NCI-H526 (cell line): ENCODE measurements at regions not wholly inside any gene's neighbourhood (a gene's known extent, or its start where the extent isn't known, plus 50 kb on each side); places are given as distances from the start of the nearest gene placed in this dataset.

Experiments
- DNase-seq, 2 experiments: peaks; one replicate each; lab custom pipeline; 2025; lab: John Stamatoyannopoulos, UW

DNA sequence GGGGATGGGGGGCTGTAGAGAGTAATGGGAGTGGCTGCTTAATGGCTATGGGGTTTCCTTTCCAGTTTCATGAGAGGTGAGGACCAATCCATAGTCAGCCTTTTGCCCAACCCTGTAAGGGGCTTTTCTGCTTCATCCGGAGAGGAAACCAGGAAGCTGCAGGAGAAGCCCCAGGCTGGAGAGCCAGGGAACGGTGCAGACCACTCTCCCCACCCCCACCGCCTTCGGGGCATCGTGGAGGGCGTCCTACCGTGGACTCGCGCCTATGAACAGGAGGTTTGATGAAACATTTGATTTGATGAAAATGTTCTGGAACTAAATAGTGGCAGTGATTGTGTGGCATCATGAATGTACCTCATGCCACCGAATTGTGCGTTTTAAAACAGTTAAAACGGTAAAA is 204.3 kb upstream of the DIO3 start:
- DNase-seq: no peak

DNA sequence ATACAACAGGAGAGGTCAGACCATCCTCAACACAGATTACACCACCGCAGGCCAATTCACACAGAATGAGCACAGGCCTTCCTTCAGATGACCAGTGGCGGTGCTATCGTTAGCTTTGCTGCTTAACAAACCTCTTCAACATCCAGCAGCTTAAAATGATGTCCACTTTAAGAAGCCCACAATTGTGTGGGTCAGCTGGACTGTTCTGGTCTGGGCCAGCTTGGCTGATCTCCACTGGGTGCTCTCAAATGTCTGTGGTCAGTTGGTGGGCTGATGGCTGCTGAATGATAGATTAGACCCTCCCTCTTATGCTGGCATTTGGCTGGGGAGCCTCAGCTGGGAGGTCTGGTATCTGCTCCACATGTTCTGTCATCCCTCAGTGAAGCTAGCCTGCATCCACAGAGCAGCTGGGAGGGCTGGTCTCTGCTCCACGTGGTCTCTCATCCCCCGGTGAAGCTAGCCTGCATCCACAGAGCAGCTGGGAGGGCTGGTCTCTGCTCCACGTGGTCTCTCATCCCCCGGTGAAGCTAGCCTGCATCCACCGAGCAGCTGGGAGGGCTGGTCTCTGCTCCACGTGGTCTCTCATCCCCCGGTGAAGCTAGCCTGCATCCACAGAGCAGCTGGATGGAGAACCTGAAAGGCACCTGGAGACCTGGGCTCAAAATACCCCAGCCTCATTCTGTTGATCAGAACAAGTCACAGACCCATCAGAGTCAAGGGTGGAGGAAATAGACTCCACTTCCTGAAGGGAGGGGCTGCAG is 203.6 kb upstream of the DIO3 start:
- no peak for DNase-seq

DNA sequence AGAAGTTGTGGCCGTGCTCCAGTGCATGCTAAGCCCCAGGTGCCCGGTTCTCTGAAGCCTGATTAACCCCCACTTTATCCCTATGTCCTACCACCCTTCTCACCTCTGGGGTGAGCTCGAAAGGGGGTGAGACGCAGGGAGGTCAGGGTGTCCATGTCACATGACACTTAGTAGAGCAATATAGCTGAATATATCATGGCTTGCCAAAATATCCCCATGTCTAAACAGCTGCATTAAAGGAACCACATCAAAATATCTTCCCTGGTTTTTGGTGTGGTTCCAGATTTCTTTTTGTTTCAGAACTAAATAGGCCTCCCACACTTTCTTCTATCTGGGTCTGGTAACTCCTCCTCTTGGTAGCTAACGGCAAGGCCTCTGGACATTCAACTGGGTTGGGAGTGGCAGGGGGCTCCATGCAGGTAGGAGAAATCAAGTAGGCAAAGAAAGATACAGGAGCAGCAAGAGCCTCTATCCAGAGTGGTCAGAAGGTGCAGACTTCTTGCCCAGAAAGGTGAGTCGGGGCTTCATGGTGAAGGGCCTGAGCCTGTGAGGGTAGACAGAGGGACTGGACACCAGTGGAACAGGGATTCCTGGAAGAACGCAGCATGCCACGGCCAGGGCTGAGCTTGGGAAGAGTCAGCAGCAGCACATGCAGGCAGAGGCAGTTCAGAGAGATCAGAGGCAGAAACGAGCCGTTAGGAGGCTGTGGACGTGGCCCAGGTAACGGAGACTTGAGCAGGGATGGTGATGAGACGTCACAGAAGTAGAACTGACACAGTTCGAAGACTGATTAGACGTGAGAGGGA is 202.8 kb upstream of the DIO3 start:
- DNase-seq: no peak

DNA sequence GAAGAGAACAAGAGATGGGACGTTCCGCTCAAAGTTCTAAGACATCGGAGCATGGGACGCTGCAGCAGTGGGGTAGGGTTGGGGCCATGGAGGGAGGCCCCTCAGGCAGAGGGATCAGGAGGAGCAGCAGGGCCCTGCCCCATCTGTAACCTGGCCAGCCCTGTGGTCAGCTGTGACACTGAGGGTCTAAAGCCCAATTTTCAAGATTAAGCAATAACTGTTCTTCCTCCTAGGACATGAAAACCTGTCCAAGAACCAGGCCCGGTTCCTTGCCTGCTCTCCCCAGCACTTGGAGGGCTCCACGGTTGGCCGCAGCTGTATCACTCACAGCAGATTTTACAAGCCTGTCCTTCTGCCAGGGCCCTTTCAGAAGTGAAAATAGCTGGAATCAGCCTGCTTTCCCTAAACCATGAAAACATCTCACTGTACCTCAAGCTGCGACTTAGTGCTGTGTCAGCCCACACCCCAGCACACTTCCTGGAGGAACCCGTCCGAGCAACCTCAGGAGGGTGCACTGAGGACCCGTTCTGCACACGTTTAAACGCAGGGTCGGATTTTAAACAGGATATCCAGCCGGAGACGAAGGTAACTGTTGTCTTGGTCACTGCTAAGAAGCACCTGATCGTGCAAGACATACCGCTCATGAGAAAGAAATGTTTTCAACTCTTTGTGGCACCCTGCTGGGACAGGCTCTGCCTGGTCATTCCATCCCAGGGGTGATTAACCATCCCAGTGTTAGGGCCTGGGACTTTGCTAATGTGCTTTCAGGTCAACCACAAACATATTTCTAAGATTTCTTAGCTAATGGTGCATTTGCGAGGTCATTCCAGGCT is 201.9 kb upstream of the DIO3 start:
- no peak for DNase-seq

DNA sequence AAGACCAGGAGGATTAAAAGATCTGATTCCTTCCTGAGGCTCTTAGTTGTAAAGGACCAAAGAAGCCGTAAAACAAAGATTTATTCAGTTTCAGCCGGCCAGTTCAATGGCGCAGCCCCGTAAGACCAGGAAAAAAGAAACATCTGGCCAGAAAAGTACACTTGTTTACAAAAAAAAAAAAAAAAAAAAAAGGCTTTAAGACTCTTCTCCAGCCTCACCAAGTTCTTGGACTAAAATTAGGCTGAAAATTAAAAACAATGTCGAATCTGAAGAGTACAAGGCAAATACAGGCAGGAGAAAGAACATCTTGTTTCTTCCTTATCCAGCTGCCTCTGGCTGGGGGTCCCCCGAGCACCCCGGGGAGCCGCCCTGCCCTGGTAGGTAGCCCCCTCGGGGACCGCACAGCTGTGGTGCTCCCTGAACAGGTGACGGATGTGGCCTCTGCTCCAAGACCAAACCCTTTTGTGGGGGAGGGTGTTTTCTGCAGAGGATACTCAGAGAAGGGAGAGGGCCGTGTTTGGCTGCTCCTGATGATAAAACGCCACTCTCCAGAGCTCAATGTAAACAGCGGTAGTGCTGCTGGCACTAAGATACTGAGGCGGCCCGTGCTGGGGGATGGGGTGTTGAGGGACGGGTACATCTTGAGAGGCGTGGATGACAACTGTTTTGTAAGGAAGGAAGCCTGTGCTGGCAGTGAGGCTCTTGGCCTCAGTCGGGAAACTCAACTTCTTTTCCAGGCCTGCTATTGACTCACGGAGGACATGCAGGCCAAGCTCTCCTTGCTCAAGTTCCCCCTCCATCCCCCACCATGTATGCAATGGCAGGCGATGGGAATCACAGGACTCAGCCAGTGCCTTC is 201.0 kb upstream of the DIO3 start:
- DNase-seq: no peak

DNA sequence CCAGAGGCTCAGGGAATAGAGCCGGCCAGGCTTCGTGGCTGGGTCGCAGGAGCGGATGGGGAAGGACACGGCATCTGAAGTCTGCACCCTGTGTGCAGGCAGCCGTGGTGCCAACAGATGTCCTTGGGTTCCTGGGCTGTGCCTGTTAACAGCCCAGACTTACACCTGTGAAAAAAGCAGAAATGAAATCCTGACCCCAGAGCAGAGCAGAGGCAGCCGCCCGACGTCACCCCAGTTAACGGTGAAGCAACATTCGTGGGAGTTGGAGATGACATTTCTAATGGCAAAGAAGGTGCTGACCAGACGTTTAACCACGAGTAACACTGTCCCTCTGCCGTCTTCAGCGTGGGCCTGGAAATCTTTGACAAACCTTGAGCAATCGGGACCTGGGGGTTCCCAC is 200.3 kb upstream of the DIO3 start:
- DNase-seq: no peak

DNA sequence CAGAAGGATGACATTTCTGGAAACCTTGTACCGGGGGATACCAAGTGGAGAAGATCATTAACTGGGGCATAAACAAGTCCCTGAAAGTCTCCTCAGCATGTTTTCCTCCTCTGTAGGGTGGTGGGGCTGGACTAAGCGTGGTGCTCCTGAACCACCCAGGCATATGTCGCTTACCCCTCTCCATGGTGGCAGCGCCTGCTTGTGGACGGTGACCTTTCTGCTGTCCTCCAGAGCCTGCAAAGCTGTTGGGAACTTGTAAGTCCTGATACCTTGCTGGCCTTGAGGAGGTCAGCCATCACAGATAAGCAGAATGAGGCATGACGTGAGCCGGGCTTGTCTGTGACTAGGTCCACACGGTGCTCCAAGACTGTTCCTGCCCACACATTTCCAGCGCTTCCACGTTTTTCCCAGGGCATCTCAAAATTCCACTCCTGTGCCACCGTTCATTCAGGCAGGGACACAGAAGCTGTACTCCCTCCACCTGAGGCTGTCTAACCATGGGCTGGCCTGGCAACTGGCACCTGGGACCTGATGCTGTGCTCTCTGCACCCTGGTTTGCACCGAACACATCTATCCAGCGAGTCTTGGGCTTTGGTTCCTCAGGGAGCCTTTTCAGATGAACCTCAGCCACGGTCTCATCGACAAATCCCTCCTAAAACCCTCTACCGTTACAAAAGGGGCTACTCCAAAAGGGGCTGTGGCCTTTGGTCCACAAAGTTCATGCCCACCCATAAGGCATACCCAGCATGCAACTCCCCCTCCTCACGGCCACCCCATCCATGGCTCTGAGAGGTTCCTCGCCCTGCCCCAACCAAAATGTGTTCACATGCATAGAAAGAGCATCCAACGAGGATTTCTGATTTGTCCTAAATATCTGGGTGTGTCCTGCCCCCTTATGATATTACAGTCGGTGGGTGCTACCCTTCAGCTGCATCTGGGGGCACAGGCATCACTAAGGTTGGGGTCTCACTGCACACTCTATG is 199.6 kb upstream of the DIO3 start:
- no peak for DNase-seq

DNA sequence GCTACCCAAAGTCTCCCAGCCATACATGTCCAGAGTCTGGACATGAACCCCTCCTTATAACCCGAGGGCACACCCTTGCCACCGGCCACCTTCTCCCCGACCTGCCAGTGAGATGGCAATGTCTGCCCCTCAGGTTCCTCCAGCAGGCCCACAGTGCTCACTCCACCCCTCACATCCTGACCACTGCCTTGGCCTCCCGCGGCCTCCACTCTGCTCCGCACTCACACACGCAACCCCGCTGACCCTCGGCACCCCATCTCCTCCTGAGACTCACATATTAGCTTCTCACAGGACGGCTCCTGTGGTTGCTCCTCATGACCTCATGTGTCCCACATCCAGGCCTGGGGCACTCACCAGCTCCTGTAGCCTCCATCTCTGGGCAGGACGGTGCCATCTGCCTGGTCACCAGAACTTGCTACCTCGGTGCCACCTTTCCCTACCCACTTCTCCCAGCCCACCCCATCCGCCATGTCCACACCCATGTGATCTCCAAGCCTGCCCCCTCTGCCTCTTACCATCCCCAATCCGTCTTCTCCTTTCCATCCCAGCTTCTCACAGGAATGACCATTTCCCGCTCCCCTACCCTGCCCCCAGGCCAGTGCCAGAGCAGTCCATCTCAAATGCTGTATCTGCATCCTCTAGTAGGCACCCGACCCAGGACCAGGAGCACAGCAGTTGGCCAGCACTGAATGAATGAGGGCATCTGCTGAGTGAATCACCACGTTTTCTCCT is 198.6 kb upstream of the DIO3 start:
- no peak for DNase-seq

DNA sequence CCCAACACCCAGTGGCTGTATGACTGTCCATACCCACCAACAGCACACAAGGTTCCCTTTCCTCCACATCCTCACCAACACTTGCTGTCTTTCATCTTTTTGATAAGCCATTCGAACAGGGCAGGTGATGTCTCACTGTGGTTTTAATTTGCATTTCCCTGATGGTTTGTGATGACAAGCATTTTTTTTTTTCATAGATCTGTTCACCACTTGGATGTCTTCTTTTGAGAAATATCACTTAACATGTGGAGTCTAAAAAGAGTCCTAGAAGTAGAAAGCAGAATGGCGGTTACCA is 198.1 kb upstream of the DIO3 start:
- no peak for DNase-seq

DNA sequence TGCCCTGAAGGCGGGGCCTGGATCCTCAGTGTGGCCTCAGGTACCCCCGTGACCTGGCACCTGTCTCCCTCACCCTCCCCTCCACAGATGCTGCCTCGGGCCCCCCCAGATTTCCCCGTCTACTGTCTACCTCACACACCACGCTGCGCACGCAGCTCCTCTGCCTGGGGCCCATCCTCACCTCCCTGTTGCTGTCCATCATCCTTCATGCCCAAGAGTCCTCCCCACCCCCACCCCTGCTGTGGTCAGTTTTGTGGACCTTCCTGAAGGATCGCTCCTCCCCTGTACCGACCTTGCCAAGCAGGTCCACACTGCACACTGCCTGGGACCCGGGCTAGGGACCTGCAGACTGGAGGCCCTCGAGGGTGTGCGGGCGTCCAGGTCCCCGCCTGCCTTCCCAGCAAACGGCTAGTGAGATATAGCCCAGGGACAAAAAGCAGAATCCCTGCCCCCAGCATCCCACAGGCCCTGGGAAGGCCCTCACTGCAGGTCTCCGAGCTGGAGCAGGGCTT is 197.4 kb upstream of the DIO3 start:
- DNase-seq: no peak

DNA sequence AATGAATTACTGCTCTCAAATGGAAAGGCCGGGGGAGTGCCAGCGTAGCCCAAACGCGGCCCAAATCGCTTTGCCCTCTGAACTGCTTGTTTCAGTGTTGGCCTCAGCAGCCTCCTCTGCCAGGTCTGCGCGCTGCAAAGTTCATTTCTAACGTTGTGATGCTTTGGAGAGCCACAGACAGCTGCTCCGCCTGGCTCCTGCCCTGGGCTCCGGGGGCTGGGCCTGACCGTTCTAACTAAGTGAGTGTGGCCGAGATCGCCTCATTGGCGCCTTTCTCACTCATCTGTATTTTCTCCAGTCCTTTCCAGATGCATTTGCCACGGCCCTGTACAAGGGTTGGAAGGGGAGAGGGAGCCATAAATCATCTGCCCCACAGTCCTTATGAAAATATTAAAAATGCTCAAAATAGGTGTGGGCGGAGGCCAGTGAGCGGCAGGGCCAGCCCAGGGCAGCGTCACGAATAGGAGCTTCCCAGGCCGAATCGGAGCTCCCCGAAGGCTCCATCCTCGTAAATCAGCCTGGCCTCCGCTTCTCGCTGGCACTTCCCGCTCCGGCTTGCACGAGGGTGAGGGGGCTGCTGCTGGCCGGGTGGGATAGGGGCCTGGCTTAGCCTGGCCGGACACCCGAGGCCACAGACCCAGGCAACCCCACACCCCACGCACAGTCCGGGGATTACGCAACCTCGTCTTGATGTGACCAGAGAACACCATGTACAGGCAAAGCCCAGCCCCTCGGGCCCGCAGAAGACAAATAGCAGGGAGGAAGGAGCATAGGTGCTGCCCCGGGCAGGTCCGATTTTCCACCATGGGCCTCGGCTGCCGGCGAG is 196.6 kb upstream of the DIO3 start:
- no peak for DNase-seq

DNA sequence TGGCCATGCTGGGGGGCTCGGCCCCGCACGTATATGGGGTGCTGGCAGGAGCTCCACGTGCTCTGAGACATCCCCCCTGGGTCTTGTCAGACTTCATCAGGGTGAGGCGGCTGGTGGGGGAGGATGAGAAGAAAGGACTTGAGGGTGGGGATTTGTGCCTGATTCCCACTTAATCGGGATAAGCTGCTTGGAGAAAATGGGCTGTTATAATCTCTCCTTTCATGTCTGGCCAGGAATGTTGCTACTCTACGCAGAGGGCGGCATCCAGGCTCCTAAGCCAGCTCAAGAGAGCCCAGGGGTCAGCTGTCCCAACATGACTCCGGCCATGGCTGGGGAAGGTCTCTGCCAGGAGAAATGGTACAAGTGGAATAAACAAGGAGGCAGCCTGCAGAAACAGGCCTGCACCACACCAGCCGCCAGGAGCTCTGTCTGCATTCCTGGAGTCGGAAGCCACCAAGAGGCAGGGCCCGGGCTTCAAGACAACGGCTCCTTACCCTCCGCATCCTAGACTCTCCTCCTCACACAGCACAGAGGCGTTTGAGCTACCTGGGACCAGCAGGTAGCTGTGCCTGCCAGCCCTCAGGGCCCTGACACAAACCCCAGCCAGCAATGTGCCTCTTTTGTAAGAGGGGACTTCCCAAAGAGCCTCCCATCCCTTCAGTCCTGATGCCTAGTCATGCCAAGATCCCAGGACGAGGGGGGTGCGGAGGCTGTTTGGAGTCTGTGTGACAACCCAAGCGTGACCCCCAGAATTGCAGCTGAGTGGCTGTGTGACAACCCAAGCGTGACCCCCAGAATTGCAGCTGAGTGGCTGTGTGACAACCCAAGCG is 195.8 kb upstream of the DIO3 start:
- no peak for DNase-seq

DNA sequence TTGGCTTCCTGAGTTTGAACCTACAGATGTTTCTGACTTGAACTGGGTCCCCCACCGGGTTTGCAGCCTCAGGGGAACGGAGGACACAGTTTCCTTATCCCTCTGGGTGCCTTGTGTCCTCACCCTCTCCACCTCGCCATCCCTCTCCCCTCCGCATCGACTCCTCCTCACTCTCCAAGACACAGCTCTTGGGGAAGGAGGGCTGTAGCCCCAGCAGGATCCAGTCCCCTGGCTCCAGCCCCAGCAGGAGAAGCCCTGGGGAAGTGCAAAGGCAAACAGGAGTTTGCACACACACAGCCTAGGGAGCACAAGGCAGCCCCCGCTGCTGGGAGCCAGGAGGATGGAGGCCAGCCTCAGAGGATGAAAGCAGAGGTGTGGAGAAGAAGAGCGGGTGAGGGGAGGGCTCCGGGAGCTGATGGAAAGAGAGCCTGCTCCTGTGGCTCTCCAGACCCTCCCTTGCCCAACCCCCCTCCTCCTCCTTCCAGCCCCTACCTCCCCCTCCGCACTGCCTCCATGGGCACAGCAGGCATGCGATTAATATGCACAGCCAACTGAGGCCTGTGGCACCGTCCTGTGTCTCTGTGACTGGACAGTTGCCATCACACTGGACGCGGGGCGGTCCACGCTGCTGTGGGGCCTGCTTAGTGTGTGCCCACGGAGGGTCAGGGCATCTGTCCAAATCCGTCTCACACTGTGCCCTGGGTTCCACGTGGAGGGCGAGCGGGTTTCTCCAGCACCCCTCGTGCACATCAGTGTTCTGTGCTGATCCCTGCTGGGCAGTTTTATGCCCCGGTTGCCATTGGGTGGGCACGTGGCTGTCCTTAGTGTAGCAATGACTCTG is 193.7 kb upstream of the DIO3 start:
- no peak for DNase-seq

DNA sequence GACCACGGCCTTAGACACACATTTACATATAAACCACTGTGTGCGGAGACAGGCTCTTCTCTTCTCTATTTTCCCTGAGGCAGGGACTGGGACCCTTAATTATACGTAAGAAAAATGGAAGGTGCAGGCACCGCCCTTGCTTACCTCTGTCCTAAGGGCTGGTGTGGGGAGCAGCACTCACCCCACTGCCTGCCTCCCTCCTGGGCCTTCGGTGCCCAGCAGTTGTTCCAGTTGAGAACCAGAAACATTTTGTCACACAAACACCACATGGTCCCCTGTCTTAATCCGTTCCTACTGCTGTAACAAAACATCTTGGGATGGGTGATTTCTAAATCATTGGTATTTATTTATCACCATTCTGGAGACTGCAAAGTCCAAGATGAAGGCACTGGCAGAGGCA is 192.7 kb upstream of the DIO3 start:
- DNase-seq: no peak

DNA sequence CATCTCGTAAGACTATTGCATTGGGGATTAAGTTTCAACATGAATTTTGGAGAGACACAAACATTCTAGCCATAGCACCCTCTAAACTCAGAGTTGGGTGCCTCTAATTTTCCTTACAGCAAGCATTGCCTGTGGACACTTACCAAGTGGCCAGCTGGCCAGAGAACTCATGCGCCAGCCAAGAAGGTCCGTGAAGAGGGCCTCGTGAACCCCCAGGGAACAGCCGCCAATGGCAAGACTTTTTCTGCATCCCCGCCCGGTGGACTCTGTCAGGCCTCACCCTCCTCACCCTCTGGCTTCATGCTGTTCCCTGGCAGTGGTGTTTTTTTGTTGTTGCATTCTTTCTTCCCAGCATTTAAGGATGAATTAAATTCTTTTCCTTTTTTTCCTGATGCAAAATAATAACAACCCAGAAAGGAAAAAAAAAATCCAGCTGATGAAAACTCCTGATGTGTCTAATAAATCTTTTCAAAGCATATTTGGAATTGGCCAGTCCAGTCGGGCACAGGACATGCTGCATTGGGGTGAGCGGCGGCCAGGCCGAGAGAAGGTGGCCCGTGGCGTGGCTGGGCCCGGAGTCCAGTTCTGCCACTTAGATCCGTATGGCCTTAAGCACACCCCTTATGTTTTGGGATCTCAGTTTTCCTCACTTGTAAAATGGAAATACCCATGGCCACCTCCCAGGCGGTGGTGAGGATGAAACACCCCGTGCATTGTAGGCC is 191.9 kb upstream of the DIO3 start:
- no peak for DNase-seq

DNA sequence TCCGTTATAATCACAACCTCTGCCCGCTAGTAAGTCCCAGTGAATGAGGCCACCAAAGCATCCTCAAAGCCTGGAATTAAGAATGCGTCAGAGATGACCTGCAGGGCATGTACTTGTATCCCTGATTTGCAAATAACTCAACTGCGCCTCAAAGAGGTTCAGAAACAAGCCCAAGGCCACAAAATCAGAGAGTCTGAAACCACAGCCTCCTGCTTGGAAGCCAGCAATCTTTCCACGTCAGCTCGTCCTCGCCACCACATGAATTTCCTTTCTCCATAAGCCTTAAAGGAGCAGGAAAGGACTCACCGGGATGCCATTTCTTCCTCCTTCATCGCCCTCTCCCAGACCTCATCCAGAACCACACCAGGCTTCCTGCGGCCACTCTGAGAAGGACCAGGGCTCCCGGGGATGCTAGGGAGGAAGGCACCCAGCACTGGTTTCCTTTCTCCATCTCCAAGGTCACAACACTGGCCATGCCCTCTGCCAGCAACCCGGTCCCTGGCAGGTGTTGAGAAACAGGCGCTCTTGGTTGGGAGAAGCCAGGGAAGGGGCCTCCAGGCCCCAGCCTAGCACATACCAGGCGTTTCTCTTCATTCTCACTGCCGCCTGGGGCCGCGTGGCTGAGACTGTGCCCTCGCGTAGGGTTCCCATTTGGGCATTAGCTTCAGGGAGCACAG is 191.2 kb upstream of the DIO3 start:
- no peak for DNase-seq
